ENCODE measurements at regions not wholly inside any gene's neighbourhood (a gene's known extent, or its start where the extent isn't known, plus 50 kb on each side); places are given as distances from the start of the nearest gene placed in this dataset.
"Not testable (repeated sequence)": the region's sequence is repeated elsewhere in the genome, so short reads cannot be mapped to it uniquely, and the experiment has no call there.

- Mint-ChIP-seq H3K4me3 (ENCODE audit: low read depth, unreplicated experiment) (no peak overlapping the region), H3K36me3 (ENCODE audit: insufficient read depth, unreplicated experiment) (no peaks in the 10 kb centered on the region), H3K27me3 (ENCODE audit: unreplicated experiment) (no peaks in the 10 kb centered on the region), H3K4me1 (ENCODE audit: low read depth, unreplicated experiment) (no peaks in the 10 kb centered on the region), H3K27ac (ENCODE audit: unreplicated experiment) (no peak overlapping the region), H3K9me3 (ENCODE audit: low read depth, unreplicated experiment) (peaks cover 11% of the 10 kb centered on the region)
- no peak for DNase-seq
- BruUV-seq (replicated peaks): no TSS peak
- CTCF ChIA-PET: no interaction called here
- no peak for TF ChIP-seq CTCF (IDR thresholded peaks at IDR 0.05; ENCODE audit: unreplicated experiment)
- intact Hi-C loops (cut with micrococcal nuclease; ENCODE audit: unreplicated experiment): no loop called here
These were observed 766.4 kb upstream of the TMEM132C start for GRCh38 chr12:127500512-127501035.

DNA sequence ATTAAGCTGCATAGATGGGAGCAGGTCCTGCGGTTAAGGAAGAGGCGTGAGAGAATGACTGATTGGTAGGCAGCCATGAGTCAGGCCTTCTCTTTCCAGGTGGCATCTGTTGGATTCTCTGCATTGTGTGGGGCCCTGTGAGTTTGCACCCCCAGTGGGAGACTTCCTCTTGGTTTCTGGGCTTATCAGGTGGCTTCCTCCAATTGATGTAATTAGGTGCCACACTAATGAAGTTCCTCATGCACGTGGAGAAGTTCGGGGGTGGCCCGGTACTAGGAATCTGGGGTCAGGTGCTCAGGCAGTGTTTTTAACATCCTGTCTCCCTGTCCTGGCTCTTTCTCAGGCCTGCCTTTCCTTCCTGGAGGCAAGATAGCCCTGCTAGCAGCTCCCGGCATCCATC, 765.1 kb upstream of the TMEM132C start:
- no peak for DNase-seq
- H3K4me3 Mint-ChIP-seq (ENCODE audit: low read depth, unreplicated experiment): no peak overlapping the region
- CTCF ChIA-PET: no interaction called here
- peaks cover 11% of the 10 kb centered on the region for H3K9me3 Mint-ChIP-seq (ENCODE audit: low read depth, unreplicated experiment)
- no TSS peak for BruUV-seq (replicated peaks)
- H3K4me1 Mint-ChIP-seq (ENCODE audit: low read depth, unreplicated experiment): no peaks in the 10 kb centered on the region
- TF ChIP-seq CTCF (IDR thresholded peaks at IDR 0.05; ENCODE audit: unreplicated experiment): no peak
- H3K27ac Mint-ChIP-seq (ENCODE audit: unreplicated experiment): no peak overlapping the region
- intact Hi-C loops (cut with micrococcal nuclease; ENCODE audit: unreplicated experiment): no loop called here
- no peaks in the 10 kb centered on the region for H3K36me3 Mint-ChIP-seq (ENCODE audit: insufficient read depth, unreplicated experiment)
- no peaks in the 10 kb centered on the region for H3K27me3 Mint-ChIP-seq (ENCODE audit: unreplicated experiment)

DNA sequence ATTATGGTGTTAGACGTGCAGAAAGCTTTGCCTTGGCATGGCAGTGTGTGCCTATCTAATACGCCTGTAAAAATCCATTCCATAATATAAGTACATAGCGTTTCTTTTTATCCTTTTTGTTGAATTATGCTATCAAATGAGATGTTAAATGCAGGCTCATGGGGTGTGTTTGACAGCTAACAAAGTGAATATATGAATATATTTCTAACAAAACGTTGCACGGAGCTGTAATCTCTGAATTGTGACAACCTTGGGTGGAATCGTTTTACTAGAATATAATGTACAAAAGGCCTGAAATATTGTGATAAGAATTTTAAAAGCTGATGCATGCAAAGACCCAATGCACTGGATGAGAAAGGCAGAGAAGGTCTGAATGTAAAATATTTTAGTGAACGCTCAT, 763.7 kb upstream of the TMEM132C start:
- Mint-ChIP-seq H3K4me3 (ENCODE audit: low read depth, unreplicated experiment) (no peak overlapping the region), H3K36me3 (ENCODE audit: insufficient read depth, unreplicated experiment) (no peaks in the 10 kb centered on the region), H3K9me3 (ENCODE audit: low read depth, unreplicated experiment) (peaks cover 14% of the 10 kb centered on the region), H3K27me3 (ENCODE audit: unreplicated experiment) (no peaks in the 10 kb centered on the region), H3K27ac (ENCODE audit: unreplicated experiment) (peak overlapping the region; percentile 19), H3K4me1 (ENCODE audit: low read depth, unreplicated experiment) (no peaks in the 10 kb centered on the region)
- intact Hi-C loops (cut with micrococcal nuclease; ENCODE audit: unreplicated experiment): no loop called here
- no peak for TF ChIP-seq CTCF (IDR thresholded peaks at IDR 0.05; ENCODE audit: unreplicated experiment)
- no TSS peak for BruUV-seq (replicated peaks)
- no peak for DNase-seq
- CTCF ChIA-PET: no interaction called here

DNA sequence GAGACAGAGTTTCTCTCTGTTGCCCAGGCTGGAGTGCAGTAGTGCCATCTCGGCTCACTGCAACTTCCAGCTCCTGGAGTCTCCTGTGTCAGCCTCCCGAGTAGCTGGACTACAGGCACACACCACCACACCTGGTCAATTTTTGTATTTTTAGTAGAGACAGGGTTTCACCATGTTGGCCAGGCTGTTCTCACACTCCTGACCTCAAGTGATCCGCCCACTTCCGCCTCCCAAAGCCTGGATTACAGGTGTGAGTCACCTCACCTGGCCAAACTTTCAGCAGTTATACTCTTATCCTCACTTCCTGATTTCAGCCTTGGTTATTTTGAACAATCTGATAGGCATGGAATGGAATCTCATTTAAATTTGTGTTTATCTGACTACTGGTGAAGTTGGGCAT, 763.0 kb upstream of the TMEM132C start:
- peaks cover 17% of the 10 kb centered on the region for H3K9me3 Mint-ChIP-seq (ENCODE audit: low read depth, unreplicated experiment)
- H3K36me3 Mint-ChIP-seq (ENCODE audit: insufficient read depth, unreplicated experiment); intact Hi-C loops (cut with micrococcal nuclease; ENCODE audit: unreplicated experiment); H3K4me1 Mint-ChIP-seq (ENCODE audit: low read depth, unreplicated experiment); H3K27ac Mint-ChIP-seq (ENCODE audit: unreplicated experiment); BruUV-seq (replicated peaks); H3K27me3 Mint-ChIP-seq (ENCODE audit: unreplicated experiment); CTCF ChIA-PET; H3K4me3 Mint-ChIP-seq (ENCODE audit: low read depth, unreplicated experiment): not testable (repeated sequence)
- peak; percentile 44 for DNase-seq

DNA sequence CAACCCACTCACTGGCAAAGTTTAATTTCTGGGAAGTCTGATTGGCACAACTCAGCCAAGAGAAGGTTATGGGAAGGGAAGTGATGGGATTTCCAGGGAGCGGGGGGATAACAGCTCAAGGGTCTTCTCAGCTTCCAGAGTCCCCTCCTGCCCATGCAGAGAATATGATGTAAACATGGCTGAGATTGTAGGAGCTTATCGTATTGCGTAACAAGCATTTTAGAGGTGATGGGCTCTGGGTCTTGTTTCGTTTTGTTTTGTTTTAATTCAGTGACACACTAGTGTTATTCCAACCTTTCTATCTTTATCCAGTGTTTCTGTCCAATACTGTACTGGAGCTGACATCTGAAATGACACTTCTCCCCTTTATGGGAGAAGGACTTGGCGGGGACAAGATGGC, 762.1 kb upstream of the TMEM132C start:
- BruUV-seq (replicated peaks): no TSS peak
- no peaks in the 10 kb centered on the region for H3K36me3 Mint-ChIP-seq (ENCODE audit: insufficient read depth, unreplicated experiment)
- intact Hi-C loops (cut with micrococcal nuclease; ENCODE audit: unreplicated experiment): no loop called here
- H3K9me3 Mint-ChIP-seq (ENCODE audit: low read depth, unreplicated experiment): peaks cover 15% of the 10 kb centered on the region
- H3K4me1 Mint-ChIP-seq (ENCODE audit: low read depth, unreplicated experiment): no peaks in the 10 kb centered on the region
- CTCF ChIA-PET: no interaction called here
- no peak for TF ChIP-seq CTCF (IDR thresholded peaks at IDR 0.05; ENCODE audit: unreplicated experiment)
- H3K4me3 Mint-ChIP-seq (ENCODE audit: low read depth, unreplicated experiment): no peak overlapping the region
- no peaks in the 10 kb centered on the region for H3K27me3 Mint-ChIP-seq (ENCODE audit: unreplicated experiment)
- no peak for DNase-seq
- no peak overlapping the region for H3K27ac Mint-ChIP-seq (ENCODE audit: unreplicated experiment)
